GM23338 (cell line): ENCODE measurements at regions not wholly inside any gene's neighbourhood (a gene's known extent, or its start where the extent isn't known, plus 50 kb on each side); places are given as distances from the start of the nearest gene placed in this dataset.

Source experiments
- EZH2 ChIP-seq: fragments of 200-600 bp; sonication (generic); IDR thresholded peaks from one replicate; pipeline ENCODE4 v1.8.0; 2017; ENCODE audit warnings: antibody characterized with exemption, mild to moderate bottlenecking, low read depth; ENCODE audit not compliant: unreplicated experiment
- POLR2AphosphoS5 ChIP-seq: IDR thresholded peaks from 2 replicates; pipeline ENCODE4 v1.6.1; 2016; ENCODE audit warnings: antibody characterized with exemption, low read depth
- TF ChIP-seq, protein P1 (sequence below), 2 experiments: fragments of 200-600 bp in 1 of 2; sonication (generic) in 1 of 2; conservative IDR thresholded peaks; 2 replicates each; pipeline versions ENCODE4 v1.5.1 to v1.6.1; 2016 to 2017; ENCODE audit warnings: antibody characterized with exemption in 2 of 2, low read depth in 2 of 2, mild to moderate bottlenecking in 2 of 2, moderate library complexity in 1 of 2

DNA sequence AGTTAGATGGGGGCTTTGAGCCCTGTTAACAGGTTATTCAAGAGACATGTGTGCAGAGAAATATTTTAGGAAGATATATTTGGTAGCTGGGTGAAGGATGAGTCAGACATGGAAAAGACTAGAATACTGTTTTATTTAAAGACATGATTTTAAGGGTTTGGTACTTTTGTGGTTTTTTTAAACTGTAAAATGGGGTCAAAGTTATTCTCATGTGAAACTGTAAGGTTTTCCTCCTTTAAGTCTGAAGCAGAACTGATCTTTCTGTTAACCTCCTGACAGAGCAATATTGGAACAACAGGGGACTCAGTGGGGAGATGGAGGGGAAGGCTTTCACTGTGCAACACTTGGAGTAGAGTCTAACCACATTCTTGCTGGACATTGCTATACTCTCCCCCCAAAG is 112.4 kb upstream of the LSM6 start:
- TF ChIP-seq EZH2 (no peak), POLR2AphosphoS5 (no peak)
- TF ChIP-seq, protein P1, sequence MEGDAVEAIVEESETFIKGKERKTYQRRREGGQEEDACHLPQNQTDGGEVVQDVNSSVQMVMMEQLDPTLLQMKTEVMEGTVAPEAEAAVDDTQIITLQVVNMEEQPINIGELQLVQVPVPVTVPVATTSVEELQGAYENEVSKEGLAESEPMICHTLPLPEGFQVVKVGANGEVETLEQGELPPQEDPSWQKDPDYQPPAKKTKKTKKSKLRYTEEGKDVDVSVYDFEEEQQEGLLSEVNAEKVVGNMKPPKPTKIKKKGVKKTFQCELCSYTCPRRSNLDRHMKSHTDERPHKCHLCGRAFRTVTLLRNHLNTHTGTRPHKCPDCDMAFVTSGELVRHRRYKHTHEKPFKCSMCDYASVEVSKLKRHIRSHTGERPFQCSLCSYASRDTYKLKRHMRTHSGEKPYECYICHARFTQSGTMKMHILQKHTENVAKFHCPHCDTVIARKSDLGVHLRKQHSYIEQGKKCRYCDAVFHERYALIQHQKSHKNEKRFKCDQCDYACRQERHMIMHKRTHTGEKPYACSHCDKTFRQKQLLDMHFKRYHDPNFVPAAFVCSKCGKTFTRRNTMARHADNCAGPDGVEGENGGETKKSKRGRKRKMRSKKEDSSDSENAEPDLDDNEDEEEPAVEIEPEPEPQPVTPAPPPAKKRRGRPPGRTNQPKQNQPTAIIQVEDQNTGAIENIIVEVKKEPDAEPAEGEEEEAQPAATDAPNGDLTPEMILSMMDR (conservative IDR thresholded peaks at IDR 0.05; ENCODE audit: low read depth in 2 of 2) = no peak
